ENCODE measurements at regions not wholly inside any gene's neighbourhood (a gene's known extent, or its start where the extent isn't known, plus 50 kb on each side); places are given as distances from the start of the nearest gene placed in this dataset.
"Not testable (repeated sequence)": the region's sequence is repeated elsewhere in the genome, so short reads cannot be mapped to it uniquely, and the experiment has no call there.

GRCh38 chr3:106089806-106090205 is 221.0 kb upstream of the CBLB start:
- Histone ChIP-seq H3K4me1 (ENCODE audit: control insufficient read depth in 2 of 2, insufficient read depth in 2 of 2, low read length in 1 of 2) (no peaks in the 10 kb centered on the region), H3K27ac (ENCODE audit: low read depth in 2 of 2, low read length in 1 of 2) (no peak overlapping the region), H3K9me3 (ENCODE audit: control insufficient read depth in 2 of 2, insufficient read depth in 1 of 2, low read depth in 1 of 2, low read length in 1 of 2) (no peaks in the 10 kb centered on the region), H3K4me3 (ENCODE audit: low read depth in 1 of 2, low read length in 2 of 2) (no peak overlapping the region), H3K36me3 (ENCODE audit: control insufficient read depth in 2 of 2, insufficient read depth in 2 of 2, low read length in 1 of 2) (no peaks in the 10 kb centered on the region), H3K27me3 (ENCODE audit: control insufficient read depth in 1 of 2, insufficient read depth in 2 of 2, low read length in 2 of 2) (no peaks in the 10 kb centered on the region)
- WGBS, 2 donors = 88 to 96% methylated on average over 1 of the region's 1 CpG

GRCh38 chr3:106092792-106093191 is 224.0 kb upstream of the CBLB start:
- Histone ChIP-seq H3K4me1 (ENCODE audit: control insufficient read depth in 2 of 2, insufficient read depth in 2 of 2, low read length in 1 of 2) (no peaks in the 10 kb centered on the region), H3K27me3 (ENCODE audit: control insufficient read depth in 1 of 2, insufficient read depth in 2 of 2, low read length in 2 of 2) (no peaks in the 10 kb centered on the region), H3K36me3 (ENCODE audit: control insufficient read depth in 2 of 2, insufficient read depth in 2 of 2, low read length in 1 of 2) (no peaks in the 10 kb centered on the region), H3K4me3 (ENCODE audit: low read depth in 1 of 2, low read length in 2 of 2) (no peak overlapping the region), H3K9me3 (ENCODE audit: control insufficient read depth in 2 of 2, insufficient read depth in 1 of 2, low read depth in 1 of 2, low read length in 1 of 2) (no peaks in the 10 kb centered on the region), H3K27ac (ENCODE audit: low read depth in 2 of 2, low read length in 1 of 2) (no peak overlapping the region)
- WGBS, 2 donors = 66 to 78% methylated on average over 2 of the region's 2 CpGs

- no peaks in the 10 kb centered on the region for H3K9me3 ChIP-seq (ENCODE audit: control insufficient read depth in 2 of 2, insufficient read depth in 1 of 2, low read depth in 1 of 2, low read length in 1 of 2)
- no peaks in the 10 kb centered on the region for H3K27me3 ChIP-seq (ENCODE audit: control insufficient read depth in 1 of 2, insufficient read depth in 2 of 2, low read length in 2 of 2)
- H3K36me3 ChIP-seq (ENCODE audit: control insufficient read depth in 2 of 2, insufficient read depth in 2 of 2, low read length in 1 of 2) = no peaks in the 10 kb centered on the region
- no peaks in the 10 kb centered on the region for H3K4me1 ChIP-seq (ENCODE audit: control insufficient read depth in 2 of 2, insufficient read depth in 2 of 2, low read length in 1 of 2)
- WGBS, 2 donors = 91 to 95% methylated on average over 3 of the region's 3 CpGs
- H3K27ac ChIP-seq (ENCODE audit: low read depth in 2 of 2, low read length in 1 of 2) = no peak overlapping the region
- H3K4me3 ChIP-seq (ENCODE audit: low read depth in 1 of 2, low read length in 2 of 2) = no peak overlapping the region
Measured at GRCh38 chr3:106093616-106094015, 224.8 kb upstream of the CBLB start.

GRCh38 chr3:106097817-106098435 is 229.1 kb upstream of the CBLB start:
- WGBS, 2 donors = 64 to 66% methylated on average over 4 of the region's 4 CpGs
- Histone ChIP-seq H3K4me3 (ENCODE audit: low read depth in 1 of 2, low read length in 2 of 2) (no peak overlapping the region), H3K27me3 (ENCODE audit: control insufficient read depth in 1 of 2, insufficient read depth in 2 of 2, low read length in 2 of 2) (no peaks in the 10 kb centered on the region), H3K4me1 (ENCODE audit: control insufficient read depth in 2 of 2, insufficient read depth in 2 of 2, low read length in 1 of 2) (no peaks in the 10 kb centered on the region), H3K36me3 (ENCODE audit: control insufficient read depth in 2 of 2, insufficient read depth in 2 of 2, low read length in 1 of 2) (no peaks in the 10 kb centered on the region), H3K27ac (ENCODE audit: low read depth in 2 of 2, low read length in 1 of 2) (no peak overlapping the region), H3K9me3 (ENCODE audit: control insufficient read depth in 2 of 2, insufficient read depth in 1 of 2, low read depth in 1 of 2, low read length in 1 of 2) (no peaks in the 10 kb centered on the region)

GRCh38 chr3:106103383-106103782 is 234.6 kb upstream of the CBLB start:
- Histone ChIP-seq H3K4me3 (ENCODE audit: low read depth in 1 of 2, low read length in 2 of 2) (no peak overlapping the region), H3K27me3 (ENCODE audit: control insufficient read depth in 1 of 2, insufficient read depth in 2 of 2, low read length in 2 of 2) (no peaks in the 10 kb centered on the region), H3K4me1 (ENCODE audit: control insufficient read depth in 2 of 2, insufficient read depth in 2 of 2, low read length in 1 of 2) (no peaks in the 10 kb centered on the region), H3K27ac (ENCODE audit: low read depth in 2 of 2, low read length in 1 of 2) (no peak overlapping the region), H3K9me3 (ENCODE audit: control insufficient read depth in 2 of 2, insufficient read depth in 1 of 2, low read depth in 1 of 2, low read length in 1 of 2) (peaks cover 0 to 5% of the 10 kb centered on the region in 2 donors), H3K36me3 (ENCODE audit: control insufficient read depth in 2 of 2, insufficient read depth in 2 of 2, low read length in 1 of 2) (no peaks in the 10 kb centered on the region)
- WGBS, 2 donors = 69 to 89% methylated on average over 2 of the region's 2 CpGs

- peaks cover 0 to 5% of the 10 kb centered on the region in 2 donors for H3K9me3 ChIP-seq (ENCODE audit: control insufficient read depth in 2 of 2, insufficient read depth in 1 of 2, low read depth in 1 of 2, low read length in 1 of 2)
- WGBS, 2 donors = 66 to 96% methylated on average over 4 of the region's 4 CpGs
- H3K36me3 ChIP-seq (ENCODE audit: control insufficient read depth in 2 of 2, insufficient read depth in 2 of 2, low read length in 1 of 2) = no peaks in the 10 kb centered on the region
- no peak overlapping the region for H3K4me3 ChIP-seq (ENCODE audit: low read depth in 1 of 2, low read length in 2 of 2)
- H3K4me1 ChIP-seq (ENCODE audit: control insufficient read depth in 2 of 2, insufficient read depth in 2 of 2, low read length in 1 of 2) = no peaks in the 10 kb centered on the region
- H3K27me3 ChIP-seq (ENCODE audit: control insufficient read depth in 1 of 2, insufficient read depth in 2 of 2, low read length in 2 of 2) = no peaks in the 10 kb centered on the region
- H3K27ac ChIP-seq (ENCODE audit: low read depth in 2 of 2, low read length in 1 of 2) = no peak overlapping the region
Measured at GRCh38 chr3:106104078-106104477, 235.3 kb upstream of the CBLB start.

- Histone ChIP-seq H3K4me1 (ENCODE audit: control insufficient read depth in 2 of 2, insufficient read depth in 2 of 2, low read length in 1 of 2) (no peaks in the 10 kb centered on the region), H3K36me3 (ENCODE audit: control insufficient read depth in 2 of 2, insufficient read depth in 2 of 2, low read length in 1 of 2) (no peaks in the 10 kb centered on the region), H3K27me3 (ENCODE audit: control insufficient read depth in 1 of 2, insufficient read depth in 2 of 2, low read length in 2 of 2) (no peaks in the 10 kb centered on the region), H3K4me3 (ENCODE audit: low read depth in 1 of 2, low read length in 2 of 2) (no peak overlapping the region), H3K9me3 (ENCODE audit: control insufficient read depth in 2 of 2, insufficient read depth in 1 of 2, low read depth in 1 of 2, low read length in 1 of 2) (peaks cover 0 to 5% of the 10 kb centered on the region in 2 donors), H3K27ac (ENCODE audit: low read depth in 2 of 2, low read length in 1 of 2) (no peak overlapping the region)
- WGBS, 2 donors = 75 to 78% methylated on average over 2 of the region's 2 CpGs
Measured at GRCh38 chr3:106108925-106109324, 240.1 kb upstream of the CBLB start.

- not testable (repeated sequence) for H3K4me3 ChIP-seq (ENCODE audit: low read depth in 1 of 2, low read length in 2 of 2); H3K36me3 ChIP-seq (ENCODE audit: control insufficient read depth in 2 of 2, insufficient read depth in 2 of 2, low read length in 1 of 2); H3K27me3 ChIP-seq (ENCODE audit: control insufficient read depth in 1 of 2, insufficient read depth in 2 of 2, low read length in 2 of 2); H3K4me1 ChIP-seq (ENCODE audit: control insufficient read depth in 2 of 2, insufficient read depth in 2 of 2, low read length in 1 of 2); H3K27ac ChIP-seq (ENCODE audit: low read depth in 2 of 2, low read length in 1 of 2); H3K9me3 ChIP-seq (ENCODE audit: control insufficient read depth in 2 of 2, insufficient read depth in 1 of 2, low read depth in 1 of 2, low read length in 1 of 2)
- 98% methylated on average over 8 to 23 of the region's 26 CpGs for WGBS, 2 donors
Measured at GRCh38 chr3:106112561-106112960, 243.7 kb upstream of the CBLB start.

- WGBS, 2 donors = 79 to 82% methylated on average over 1 of the region's 1 CpG
Measured at GRCh38 chr3:106113747-106114146, 244.9 kb upstream of the CBLB start.

GRCh38 chr3:106114220-106114619 is 245.4 kb upstream of the CBLB start:
- Histone ChIP-seq H3K27me3 (ENCODE audit: control insufficient read depth in 1 of 2, insufficient read depth in 2 of 2, low read length in 2 of 2) (no peaks in the 10 kb centered on the region), H3K9me3 (ENCODE audit: control insufficient read depth in 2 of 2, insufficient read depth in 1 of 2, low read depth in 1 of 2, low read length in 1 of 2) (no peaks in the 10 kb centered on the region), H3K4me3 (ENCODE audit: low read depth in 1 of 2, low read length in 2 of 2) (no peak overlapping the region), H3K27ac (ENCODE audit: low read depth in 2 of 2, low read length in 1 of 2) (no peak overlapping the region), H3K36me3 (ENCODE audit: control insufficient read depth in 2 of 2, insufficient read depth in 2 of 2, low read length in 1 of 2) (no peaks in the 10 kb centered on the region), H3K4me1 (ENCODE audit: control insufficient read depth in 2 of 2, insufficient read depth in 2 of 2, low read length in 1 of 2) (no peaks in the 10 kb centered on the region)
- 84 to 86% methylated on average over 1 of the region's 1 CpG for WGBS, 2 donors

More at GRCh38 chr3:106113747-106114146, 244.9 kb upstream of the CBLB start:
- Histone ChIP-seq H3K36me3 (ENCODE audit: control insufficient read depth in 2 of 2, insufficient read depth in 2 of 2, low read length in 1 of 2) (no peaks in the 10 kb centered on the region), H3K27me3 (ENCODE audit: control insufficient read depth in 1 of 2, insufficient read depth in 2 of 2, low read length in 2 of 2) (no peaks in the 10 kb centered on the region), H3K4me1 (ENCODE audit: control insufficient read depth in 2 of 2, insufficient read depth in 2 of 2, low read length in 1 of 2) (no peaks in the 10 kb centered on the region), H3K9me3 (ENCODE audit: control insufficient read depth in 2 of 2, insufficient read depth in 1 of 2, low read depth in 1 of 2, low read length in 1 of 2) (no peaks in the 10 kb centered on the region), H3K4me3 (ENCODE audit: low read depth in 1 of 2, low read length in 2 of 2) (no peak overlapping the region), H3K27ac (ENCODE audit: low read depth in 2 of 2, low read length in 1 of 2) (no peak overlapping the region)
